ENCODE measurements at regions not wholly inside any gene's neighbourhood (a gene's known extent, or its start where the extent isn't known, plus 50 kb on each side); places are given as distances from the start of the nearest gene placed in this dataset.

DNA sequence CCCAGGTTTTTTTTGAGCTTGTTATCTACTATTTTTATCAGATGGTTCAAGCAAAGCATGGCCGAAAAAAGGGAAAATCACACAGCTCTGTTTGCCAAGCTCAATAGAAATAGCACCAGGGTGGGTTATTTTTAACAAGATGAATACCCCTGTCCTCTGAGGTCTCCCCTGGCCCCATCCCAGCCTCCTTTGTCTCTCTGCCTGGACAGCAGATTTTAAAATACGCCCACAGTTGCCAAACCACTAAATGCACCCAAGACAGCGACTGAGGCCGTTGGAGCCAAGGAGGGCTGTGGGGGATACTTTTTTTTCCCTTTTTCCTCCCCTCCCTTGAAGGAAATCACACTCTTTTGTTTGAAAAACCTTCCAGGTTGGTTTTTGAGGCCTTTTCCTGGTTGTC lies 106.6 kb downstream of the VEGFA start:
- DNase-seq (ENCODE audit: low read depth in 2 of 2, low spot score in 1 of 2): no peak

DNA sequence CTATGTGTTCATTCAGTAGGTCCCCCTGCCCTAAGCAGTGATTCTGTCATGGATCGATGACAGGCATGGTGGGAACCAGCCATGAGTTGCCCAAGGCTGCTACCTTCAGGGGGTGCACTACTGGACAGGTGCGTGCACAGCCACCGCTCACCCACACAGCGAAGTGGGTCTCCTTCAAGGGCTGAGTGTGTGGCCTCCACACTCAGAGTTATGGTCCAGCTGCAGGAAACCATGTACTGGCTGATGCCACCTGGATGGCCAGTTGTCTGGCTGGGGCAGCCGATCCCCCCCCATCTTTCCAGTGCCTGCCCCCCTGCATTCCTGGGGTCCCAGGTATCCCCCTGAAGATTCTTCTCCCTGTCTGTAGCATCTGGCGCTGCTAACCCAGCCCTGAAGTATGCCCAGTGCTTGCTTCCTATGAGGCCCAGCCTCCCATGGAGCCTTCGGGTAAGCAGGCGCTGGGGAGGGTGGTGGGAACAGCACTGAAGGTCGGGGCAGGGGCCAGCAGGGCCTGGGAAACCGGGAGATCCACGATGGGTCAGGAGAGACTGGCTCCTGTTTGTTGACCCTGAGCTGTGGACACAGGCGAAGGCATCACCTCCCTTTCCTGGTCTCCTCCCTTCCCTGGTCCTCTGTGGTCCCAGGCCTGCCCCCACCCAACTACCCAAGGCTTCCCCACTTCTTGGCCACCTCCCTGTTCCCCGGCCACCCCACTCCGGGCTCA lies 106.0 kb downstream of the VEGFA start:
- no peak for DNase-seq (ENCODE audit: low read depth in 2 of 2, low spot score in 1 of 2)

DNA sequence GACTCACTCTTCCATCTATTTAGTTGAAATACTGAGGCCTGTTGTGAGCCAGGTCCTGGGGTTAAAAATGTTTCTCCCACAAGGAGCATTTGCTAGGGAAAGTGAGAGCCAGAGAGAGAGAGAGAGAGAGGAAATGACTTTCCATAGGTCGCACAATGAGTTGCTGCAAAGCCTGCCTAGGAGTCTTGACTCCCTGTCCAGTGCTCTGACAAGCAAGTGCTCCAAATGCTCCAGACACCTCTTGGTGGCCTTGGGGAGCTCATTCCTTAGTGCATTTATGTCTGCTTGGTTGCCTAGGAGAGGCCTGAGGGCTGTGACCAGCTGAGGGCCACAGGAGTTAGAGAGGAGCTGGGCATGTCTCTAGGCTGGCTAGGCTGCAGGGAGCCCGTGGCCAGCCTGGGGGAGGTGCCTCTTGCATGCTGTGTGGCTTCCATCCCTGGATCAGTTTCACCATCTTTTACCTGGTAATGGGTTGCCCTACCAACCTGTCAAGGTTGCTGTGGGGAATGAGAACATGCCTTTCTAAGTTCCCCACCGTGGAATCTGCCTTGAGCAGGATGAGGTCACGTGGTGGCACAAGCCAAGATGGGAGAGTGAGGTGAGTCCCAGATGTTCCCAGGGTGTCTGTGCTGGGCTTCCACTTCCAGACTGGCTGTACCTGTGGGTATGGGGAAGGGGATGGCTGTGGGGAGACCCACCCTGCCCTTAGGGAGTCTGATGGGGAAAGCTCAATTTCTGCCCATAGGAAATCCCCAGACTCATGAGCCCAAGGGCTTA lies 105.0 kb downstream of the VEGFA start:
- no peak for DNase-seq (ENCODE audit: low read depth in 2 of 2, low spot score in 1 of 2)

DNA sequence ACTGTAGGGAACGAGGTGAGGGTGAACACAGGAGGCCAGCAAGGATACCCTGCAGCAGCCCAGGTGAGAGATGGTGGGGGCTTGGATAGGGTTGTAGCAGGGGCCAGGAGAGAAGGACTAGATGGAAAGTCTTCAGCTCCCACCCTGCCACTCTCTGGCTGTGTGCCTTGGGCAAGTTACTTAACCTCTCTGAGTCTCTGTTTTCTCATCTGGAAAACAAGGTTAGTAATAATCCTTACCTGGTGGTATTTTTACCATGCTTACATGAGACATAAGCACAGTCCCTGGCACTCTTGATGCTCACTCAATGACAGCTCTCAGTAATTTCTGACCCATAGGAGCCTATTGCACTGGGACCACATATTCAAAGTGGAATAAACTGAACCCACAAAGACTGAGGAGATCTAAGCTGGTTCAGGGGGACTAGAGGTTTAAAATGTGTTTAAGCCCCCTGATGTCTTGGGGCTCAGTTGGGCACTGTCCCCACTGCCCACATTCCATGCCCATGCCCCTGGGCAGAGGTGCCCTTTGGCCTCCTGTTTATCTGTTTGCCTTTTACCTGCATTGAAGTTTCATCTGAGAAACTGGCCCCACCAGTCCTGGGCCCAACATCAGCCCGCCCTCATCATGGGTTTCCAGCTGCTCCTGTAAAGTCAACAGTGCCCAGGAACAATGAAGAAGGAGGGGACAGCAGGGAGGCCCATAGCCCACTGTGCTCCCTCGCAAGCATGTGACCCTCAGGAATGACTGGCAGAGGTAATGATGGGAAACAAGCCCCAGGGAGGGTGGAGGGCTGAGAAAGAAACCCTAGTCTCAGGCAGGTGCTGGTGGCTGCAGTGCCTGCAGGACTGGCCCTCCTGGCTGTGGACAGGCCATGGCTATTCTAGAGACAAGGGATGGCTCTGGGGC lies 104.0 kb downstream of the VEGFA start:
- DNase-seq (ENCODE audit: low read depth in 2 of 2, low spot score in 1 of 2): no peak

DNA sequence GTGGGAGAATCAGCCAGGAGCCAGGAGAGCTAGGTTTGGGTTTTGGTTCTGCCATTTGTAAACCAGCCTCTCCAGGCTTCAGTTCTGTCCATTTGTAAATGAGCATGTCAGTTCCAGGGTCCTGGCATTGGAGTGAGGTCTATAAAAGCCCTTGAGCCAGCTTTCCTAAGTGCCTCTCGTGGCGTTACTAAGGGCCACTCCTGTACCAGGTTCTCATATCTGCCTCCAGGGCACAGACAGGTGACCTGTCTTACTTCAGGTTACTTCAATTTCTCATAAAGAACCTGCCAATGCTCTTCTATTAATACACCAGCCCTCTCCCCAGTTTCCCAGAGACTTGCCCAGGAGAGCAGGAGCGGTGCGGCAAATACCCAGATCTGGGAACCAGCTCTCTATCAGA lies 101.9 kb downstream of the VEGFA start:
- DNase-seq (ENCODE audit: low read depth in 2 of 2, low spot score in 1 of 2): no peak

DNA sequence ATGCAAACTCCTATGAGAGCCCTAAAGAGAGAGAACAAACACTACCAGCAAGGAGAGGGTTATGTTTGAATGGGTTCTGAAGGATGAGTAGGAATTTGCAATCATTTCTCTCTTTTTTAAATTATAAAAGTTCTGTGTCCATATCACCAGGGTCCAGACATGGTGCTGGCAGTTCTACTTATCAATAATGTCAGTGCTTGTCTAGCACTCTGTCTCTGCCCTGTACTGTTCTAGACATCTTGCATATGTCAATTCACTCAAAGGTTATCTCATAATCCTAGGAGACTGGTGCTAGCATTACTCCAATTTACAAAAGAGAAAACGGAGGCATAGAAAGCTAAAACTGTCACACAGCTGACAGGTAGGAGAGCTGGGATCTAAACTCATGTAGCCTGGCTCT lies 101.3 kb downstream of the VEGFA start:
- no peak for DNase-seq (ENCODE audit: low read depth in 2 of 2, low spot score in 1 of 2)

DNA sequence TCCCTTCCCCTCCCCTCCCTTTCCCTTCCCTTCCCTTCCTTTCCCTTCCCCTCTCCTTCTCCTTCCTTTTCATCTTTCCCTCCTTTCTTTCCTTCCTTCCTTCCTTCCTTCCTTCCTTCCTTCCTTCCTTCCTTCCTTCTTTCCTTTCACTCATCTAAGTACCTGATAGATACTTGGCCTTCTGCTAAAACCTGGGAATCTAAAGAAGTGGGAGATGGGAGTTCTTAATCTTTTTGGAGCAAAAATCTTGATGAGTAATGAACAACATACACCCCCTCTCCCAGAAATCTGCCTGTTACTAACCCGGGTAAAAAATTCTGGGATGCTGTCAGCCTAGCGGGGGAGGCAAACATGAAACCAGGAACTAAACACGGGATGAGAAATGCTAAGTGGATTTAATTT lies 100.7 kb downstream of the VEGFA start:
- no peak for DNase-seq (ENCODE audit: low read depth in 2 of 2, low spot score in 1 of 2)

DNA sequence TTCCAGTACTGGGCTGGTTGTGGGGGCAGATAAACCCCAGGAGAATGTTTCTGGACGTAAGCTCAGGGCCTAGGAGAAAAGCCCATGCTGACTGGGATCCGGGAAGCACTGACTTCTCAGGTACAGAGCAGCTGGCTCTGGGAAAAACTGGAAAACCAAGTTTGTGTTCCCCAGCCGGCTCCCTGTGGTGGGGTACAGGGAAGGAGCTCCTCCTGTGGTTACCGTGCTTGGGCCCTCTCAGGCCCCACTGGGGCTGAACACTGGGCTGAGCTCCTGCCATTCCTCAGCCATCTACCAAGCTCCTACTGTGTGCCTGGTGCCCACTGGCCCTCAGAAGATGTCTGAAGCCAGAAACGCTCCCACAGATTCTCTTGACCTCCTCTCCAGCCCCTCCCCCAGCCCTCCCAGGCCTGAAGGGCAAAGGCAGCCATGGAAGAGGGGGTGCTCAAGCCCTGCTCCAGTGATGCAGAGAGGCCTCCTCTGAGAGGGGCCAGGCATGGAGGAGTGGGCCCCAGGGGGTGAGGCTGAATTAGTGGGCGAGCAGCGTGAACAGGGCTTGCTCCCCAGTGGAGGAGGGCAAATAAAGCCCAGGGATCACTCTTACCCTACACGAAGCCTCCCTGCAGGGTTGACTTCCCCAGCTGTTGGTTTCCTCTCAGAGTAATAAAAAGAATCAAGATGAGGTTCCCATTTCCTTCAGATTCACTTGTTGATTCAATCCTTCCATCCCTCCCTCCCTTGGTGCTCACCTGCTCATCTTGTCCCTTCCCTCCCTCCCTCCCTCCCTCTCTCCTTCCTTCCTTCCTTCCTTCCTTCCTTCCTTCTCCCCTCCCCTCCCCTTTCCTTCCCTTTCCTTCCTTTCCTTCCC lies 100.0 kb downstream of the VEGFA start:
- DNase-seq (ENCODE audit: low read depth in 2 of 2, low spot score in 1 of 2): no peak

DNA sequence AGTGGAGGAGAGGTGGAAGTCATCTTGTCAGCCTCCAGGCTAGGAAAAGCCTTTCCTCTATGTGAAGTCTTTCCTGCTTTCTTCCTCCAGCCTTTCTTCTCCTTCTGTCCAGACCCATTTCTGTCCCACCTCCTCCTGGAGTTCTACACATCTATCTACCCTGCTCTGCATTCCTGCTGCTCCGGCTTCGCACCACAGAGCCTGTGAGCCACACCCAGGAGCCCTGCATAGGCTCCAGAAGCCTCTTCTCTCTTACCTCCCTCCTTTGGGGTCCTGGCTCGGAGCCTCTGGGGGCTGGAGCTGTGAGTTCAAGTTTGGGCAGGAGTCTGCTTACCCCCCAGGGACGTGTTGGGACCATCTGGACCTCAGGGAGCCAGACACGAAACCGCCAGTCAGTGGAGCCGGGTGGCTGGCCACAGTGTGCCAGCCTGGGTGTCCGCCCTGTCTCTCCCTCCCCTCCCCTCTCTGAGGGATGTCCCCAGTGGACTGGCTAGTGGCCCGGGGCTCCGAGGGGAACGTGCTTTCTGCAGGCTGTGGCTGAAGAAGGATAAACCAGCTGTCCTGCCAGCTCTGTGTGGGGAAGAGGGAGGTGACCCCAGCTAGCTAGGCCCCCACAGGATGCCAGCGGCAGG lies 99.2 kb downstream of the VEGFA start:
- DNase-seq (ENCODE audit: low read depth in 2 of 2, low spot score in 1 of 2): no peak

DNA sequence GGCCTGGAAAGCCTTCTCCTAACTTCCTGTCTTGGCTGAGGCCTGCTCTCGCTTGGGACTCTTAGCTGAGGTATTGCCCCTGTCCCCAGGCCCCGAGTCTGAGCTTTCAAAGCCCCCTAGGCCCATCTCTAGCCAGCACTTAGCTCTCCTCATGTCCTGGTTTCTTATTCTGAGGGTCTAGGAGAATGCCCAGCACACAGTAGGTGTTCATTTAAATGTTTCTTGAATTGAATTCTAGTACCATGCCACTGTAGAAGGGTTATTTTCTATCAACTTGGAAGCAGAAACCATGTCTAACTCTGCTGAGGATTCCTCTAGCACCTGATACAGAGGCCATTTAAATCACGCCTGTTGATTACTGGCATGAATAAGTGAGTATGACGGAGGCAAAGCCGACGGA lies 98.5 kb downstream of the VEGFA start:
- DNase-seq (ENCODE audit: low read depth in 2 of 2, low spot score in 1 of 2): no peak

DNA sequence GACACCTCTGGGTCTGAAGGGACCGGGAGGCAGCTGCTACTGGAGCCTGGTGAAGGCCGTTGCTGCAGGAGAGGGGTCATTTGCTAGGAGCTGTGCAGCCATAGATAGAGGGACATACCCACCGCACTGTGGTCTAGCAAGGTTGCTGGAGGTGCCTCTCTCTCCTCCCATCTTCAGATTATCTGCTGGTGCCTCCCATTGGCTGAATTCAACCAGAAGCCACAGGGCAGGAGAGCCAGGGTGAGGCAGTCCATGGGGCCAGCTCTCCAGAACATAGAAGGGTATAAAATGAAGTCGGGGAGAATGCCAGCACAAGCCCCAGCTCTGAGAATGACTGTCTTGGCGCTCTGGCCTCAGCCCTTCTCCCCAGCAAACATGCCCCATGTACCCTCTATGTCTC lies 98.0 kb downstream of the VEGFA start:
- DNase-seq (ENCODE audit: low read depth in 2 of 2, low spot score in 1 of 2): no peak

DNA sequence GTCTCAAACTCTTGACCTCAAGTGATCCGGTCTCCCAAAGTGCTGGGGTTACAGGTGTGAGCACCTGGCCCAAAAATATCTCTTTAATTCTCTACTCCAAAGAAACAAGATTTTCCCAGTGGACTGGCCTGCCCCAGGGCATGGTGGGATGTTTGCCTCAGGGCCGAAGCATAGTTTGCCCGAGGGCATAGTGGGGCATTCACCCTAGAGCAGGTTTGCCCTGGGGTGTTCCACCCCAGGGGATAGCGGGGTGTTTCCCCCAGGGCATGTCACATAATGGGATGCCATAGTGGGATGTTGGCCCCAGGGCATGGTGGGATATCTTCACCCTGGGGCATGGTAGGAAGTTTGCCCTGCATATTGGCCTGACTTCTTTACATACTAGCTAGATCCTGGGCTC lies 97.2 kb downstream of the VEGFA start:
- DNase-seq (ENCODE audit: low read depth in 2 of 2, low spot score in 1 of 2): no peak

DNA sequence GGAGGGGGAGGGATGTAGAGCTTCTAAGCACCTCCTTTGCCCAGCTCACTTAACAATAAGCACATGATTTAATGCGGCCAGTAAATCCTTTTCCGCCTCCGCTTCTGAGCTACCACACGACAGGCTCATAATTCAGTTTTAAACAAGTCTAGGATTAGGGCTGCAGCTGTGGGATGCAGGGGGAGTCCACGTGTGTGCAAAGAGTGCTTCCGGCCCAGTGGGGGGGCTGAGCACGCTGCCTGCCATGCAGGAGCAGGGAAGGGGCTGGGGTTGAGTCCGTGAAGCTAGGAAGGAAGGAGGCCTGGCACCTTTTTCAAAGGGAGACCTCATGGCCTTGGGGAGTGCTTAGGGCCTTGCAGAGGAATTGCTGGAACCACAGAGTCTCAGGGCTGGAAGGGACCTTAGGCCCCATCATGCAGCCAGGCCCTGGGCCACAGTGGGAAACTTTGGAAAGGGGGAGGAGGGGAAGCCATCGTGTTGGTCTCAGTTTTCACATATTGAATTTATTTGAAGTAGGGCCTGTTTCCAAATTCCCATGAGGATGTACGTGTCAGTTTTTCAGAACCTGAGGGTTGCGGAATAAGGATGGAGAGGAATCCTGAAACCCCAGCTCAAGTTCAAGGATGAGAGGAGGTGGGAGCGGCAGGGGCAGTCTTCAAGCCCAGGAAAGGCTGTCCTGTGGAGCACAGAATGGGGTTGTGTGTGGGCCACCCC lies 96.1 kb downstream of the VEGFA start:
- DNase-seq (ENCODE audit: low read depth in 2 of 2, low spot score in 1 of 2): no peak

DNA sequence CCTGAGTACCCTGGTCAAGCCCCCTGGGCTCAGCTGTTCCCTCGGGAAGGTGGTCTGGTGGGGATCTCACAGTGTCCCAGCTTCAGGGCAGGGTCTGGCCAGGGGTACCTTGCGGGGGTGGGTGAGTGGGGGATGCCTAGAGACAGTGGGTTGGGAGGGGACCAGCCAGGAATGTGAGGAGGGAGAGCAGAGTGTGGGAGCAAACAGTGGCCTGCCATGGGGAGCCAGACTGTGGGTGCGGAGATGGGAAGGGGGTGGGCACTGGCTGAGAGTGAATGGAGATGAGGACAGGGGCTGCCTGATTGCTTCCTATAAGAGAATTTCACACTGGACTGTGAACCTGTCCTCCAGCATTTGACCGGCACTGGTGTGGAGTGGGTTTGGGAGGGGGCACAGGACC lies 95.1 kb downstream of the VEGFA start:
- no peak for DNase-seq (ENCODE audit: low read depth in 2 of 2, low spot score in 1 of 2)

DNA sequence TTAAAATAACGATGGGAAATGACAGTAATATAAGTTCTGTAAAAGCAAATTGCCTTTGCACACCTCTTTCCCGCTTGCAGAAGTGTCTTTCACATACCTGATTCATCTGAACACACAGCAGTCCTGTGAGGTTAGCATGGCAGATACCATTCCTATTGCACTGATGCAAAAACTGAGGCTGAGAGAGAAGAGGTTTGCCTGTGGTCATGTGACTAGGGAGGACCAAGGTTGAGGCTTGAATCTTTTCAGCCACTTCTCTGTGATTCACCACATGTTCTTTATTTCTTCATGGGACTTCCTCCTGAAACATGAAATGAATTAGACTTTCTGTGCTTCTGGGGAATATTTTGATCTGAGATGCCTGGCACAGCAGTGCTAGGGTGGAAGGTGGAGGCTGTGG lies 92.9 kb downstream of the VEGFA start:
- no peak for DNase-seq (ENCODE audit: low read depth in 2 of 2, low spot score in 1 of 2)

DNA sequence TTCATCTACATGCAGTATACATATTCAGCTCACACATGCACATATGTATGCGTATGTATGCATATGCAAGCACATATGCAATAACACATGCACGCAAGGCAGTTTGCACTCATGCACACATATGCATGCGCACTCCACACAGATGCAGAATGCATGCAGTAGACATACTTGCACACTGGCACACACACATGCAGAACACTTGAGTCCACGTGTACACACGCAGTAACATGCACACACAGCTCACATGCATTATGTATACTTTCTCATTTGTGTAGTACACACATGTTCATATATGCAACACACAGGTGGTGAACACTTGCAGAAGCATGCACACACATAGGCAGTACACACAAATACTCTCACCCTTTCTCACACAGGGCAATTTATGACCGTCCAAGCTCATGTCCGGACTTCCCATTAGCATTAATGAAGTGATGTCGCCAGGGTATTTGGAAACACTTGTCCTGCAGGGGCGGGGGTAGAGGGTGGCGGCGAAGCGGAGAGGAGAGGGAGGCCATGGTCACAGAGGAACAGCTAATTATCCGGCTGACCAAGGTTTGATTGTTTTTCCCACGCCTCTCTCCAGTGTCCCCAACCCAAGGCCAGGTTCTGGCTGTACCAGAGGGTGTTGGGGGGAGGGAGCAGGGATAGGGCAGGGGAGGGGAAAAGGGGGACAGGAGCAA lies 91.3 kb downstream of the VEGFA start:
- DNase-seq (ENCODE audit: low read depth in 2 of 2, low spot score in 1 of 2): no peak

DNA sequence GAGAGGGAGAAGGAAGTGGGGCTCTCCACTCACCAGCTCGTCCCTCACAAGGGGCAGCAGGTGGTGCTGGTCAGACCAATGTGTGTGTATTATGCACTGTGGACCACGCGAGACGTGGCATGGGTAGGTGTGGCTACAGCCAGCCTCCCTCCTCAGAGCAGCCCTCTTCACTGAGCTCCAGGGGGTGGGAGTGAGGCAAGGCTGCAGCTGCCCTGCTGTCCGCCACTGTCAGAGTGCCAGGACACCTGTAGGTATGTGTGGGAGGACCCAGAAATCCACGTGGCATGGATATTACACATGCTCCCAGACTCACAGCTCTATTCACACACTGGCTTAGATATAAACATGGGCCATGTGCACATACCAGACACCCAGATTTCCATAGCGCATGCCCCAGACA lies 90.3 kb downstream of the VEGFA start:
- DNase-seq (ENCODE audit: low read depth in 2 of 2, low spot score in 1 of 2): no peak

DNA sequence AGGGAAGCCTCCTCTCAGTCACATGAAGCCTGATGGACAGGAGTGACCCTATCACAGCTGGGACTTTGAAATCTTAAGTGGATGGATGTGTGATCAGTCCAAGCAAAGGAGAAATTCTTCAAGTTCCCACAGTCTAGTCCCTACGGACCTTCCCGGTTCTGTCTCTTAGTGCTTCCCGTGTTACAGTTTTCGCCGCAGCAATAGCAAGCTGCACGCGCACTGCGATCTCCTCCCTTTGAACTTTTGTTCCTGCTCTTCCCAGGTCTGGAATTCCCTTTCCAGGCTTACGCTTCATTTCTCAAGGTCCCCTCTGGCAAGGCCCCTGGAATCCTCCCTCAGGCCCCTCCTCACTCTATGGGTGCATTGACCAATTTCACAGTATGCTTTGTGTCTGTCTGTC lies 89.2 kb downstream of the VEGFA start:
- DNase-seq (ENCODE audit: low read depth in 2 of 2, low spot score in 1 of 2): no peak
